Common myeloid progenitor, CD34-positive (primary cell): ENCODE measurements at regions not wholly inside any gene's neighbourhood (a gene's known extent, or its start where the extent isn't known, plus 50 kb on each side); places are given as distances from the start of the nearest gene placed in this dataset.

ENCODE experiments used
- CTCF ChIA-PET: fragments of 350-600 bp; sonication (Branson Sonifier 250); formaldehyde crosslinking; loops from one replicate; lab custom pipeline; 2021; ENCODE audit warnings: antibody characterized with exemption; lab: Charles Lee
- POLR2A ChIA-PET: fragments of 350-600 bp; sonication (Branson Sonifier 250); formaldehyde crosslinking; loops from one replicate; lab custom pipeline; 2021; ENCODE audit warnings: antibody characterized with exemption; lab: Charles Lee
- DNase-seq, 3 donors: peaks; one replicate each; pipeline versions ENCODE4 v3.0.0 to v3.0.0-alpha.2; 2013
- H3K27ac ChIP-seq, 2 experiments: 1 replicate in 1 of 2; 2 replicates in 1 of 2; pipeline ENCODE4 v1.7.0; 2013; ENCODE audit warnings: inconsistent platforms in 2 of 2, low read length in 2 of 2, mild to moderate bottlenecking in 2 of 2, low read depth in 1 of 2, moderate library complexity in 1 of 2; ENCODE audit not compliant: severe bottlenecking in 2 of 2, insufficient read depth in 1 of 2, poor library complexity in 1 of 2
- H3K27me3 ChIP-seq, 5 experiments: replicated peaks in 2 of 5; 1 replicate in 3 of 5; 2 replicates in 2 of 5; pipeline versions ENCODE4 v1.6.1 to v1.7.0; 2013; ENCODE audit warnings: low read length in 4 of 5, mild to moderate bottlenecking in 2 of 5, moderate library complexity in 2 of 5, inconsistent platforms in 1 of 5; ENCODE audit not compliant: insufficient read depth in 5 of 5, control insufficient read depth in 4 of 5
- H3K36me3 ChIP-seq, 4 experiments: 1 replicate in 2 of 4; 2 replicates in 2 of 4; pipeline versions ENCODE4 v1.6.1 to v1.7.0; 2013; ENCODE audit warnings: low read length in 3 of 4, control low read depth in 1 of 4, mild to moderate bottlenecking in 1 of 4; ENCODE audit not compliant: control insufficient read depth in 4 of 4, insufficient read depth in 4 of 4
- H3K4me1 ChIP-seq, 4 experiments: 1 replicate in 3 of 4; 2 replicates in 1 of 4; pipeline versions ENCODE4 v1.6.1 to v1.7.1; 2013; ENCODE audit warnings: low read length in 3 of 4, mild to moderate bottlenecking in 3 of 4, control low read depth in 1 of 4, inconsistent platforms in 1 of 4, moderate library complexity in 1 of 4; ENCODE audit not compliant: control insufficient read depth in 4 of 4, insufficient read depth in 4 of 4; ENCODE audit errors: control extremely low read depth in 1 of 4
- H3K4me3 ChIP-seq, 7 experiments: 1 replicate in 4 of 7; 2 replicates in 3 of 7; pipeline versions ENCODE4 v1.5.1 to v1.7.0; 2013; ENCODE audit warnings: mild to moderate bottlenecking in 7 of 7, low read length in 6 of 7, moderate library complexity in 6 of 7, inconsistent platforms in 2 of 7, low read depth in 2 of 7, control low read depth in 1 of 7; ENCODE audit not compliant: insufficient read depth in 4 of 7, control insufficient read depth in 1 of 7; ENCODE audit errors: extremely low read depth in 1 of 7
- H3K9me3 ChIP-seq, 5 experiments: 1 replicate in 4 of 5; 2 replicates in 1 of 5; pipeline versions ENCODE4 v1.6.1 to v1.7.1; 2013; ENCODE audit warnings: low read length in 4 of 5, mild to moderate bottlenecking in 2 of 5, inconsistent platforms in 1 of 5, low read depth in 1 of 5, moderate library complexity in 1 of 5; ENCODE audit not compliant: control insufficient read depth in 4 of 5, insufficient read depth in 2 of 5; ENCODE audit errors: control extremely low read depth in 1 of 5
- WGBS: methylation state at CpG from one replicate; pipeline ENCODE4 v1.1.5; 2013; ENCODE audit not compliant: insufficient coverage; 5-methylcytosine and 5-hydroxymethylcytosine counted together

GRCh38 chr7:53690411-53690810, 655.0 kb downstream of the POM121L12 start:
- ChIA-PET CTCF (no interaction called here), POLR2A (no interaction called here)
- Histone ChIP-seq H3K4me3 (no peak overlapping the region), H3K9me3 (no peaks in the 10 kb centered on the region), H3K4me1 (no peaks in the 10 kb centered on the region), H3K27ac (no peak overlapping the region), H3K27me3 (no peaks in the 10 kb centered on the region), H3K36me3 (no peaks in the 10 kb centered on the region)
- DNase-seq: no peak
- whole genome bisulfite sequencing: 100% methylated on average over 1 of the region's 2 CpGs

GRCh38 chr7:53697913-53698312, 662.5 kb downstream of the POM121L12 start:
- CTCF ChIA-PET: no interaction called here
- DNase-seq: no peak
- 80% methylated on average over 1 of the region's 1 CpG for WGBS
- no peak overlapping the region for H3K4me3 ChIP-seq
- H3K9me3 ChIP-seq: no peaks in the 10 kb centered on the region
- no peaks in the 10 kb centered on the region for H3K36me3 ChIP-seq
- POLR2A ChIA-PET: no interaction called here
- H3K27me3 ChIP-seq: no peaks in the 10 kb centered on the region
- H3K27ac ChIP-seq: no peak overlapping the region
- H3K4me1 ChIP-seq: no peaks in the 10 kb centered on the region

GRCh38 chr7:53699215-53699837, 663.9 kb downstream of the POM121L12 start:
- Histone ChIP-seq H3K27ac (no peak overlapping the region), H3K4me3 (no peak overlapping the region), H3K36me3 (no peaks in the 10 kb centered on the region), H3K4me1 (no peaks in the 10 kb centered on the region), H3K9me3 (no peaks in the 10 kb centered on the region), H3K27me3 (no peaks in the 10 kb centered on the region)
- ChIA-PET CTCF (no interaction called here), POLR2A (no interaction called here)
- DNase-seq: no peak
- WGBS: 100% methylated on average over 1 of the region's 5 CpGs

GRCh38 chr7:53719122-53719521, 683.7 kb downstream of the POM121L12 start:
- DNase-seq: no peak
- peaks cover 0 to 1% (median 0%) of the 10 kb centered on the region in 5 experiments for H3K9me3 ChIP-seq
- H3K27me3 ChIP-seq: no peaks in the 10 kb centered on the region
- POLR2A ChIA-PET: no interaction called here
- no peaks in the 10 kb centered on the region for H3K4me1 ChIP-seq
- CTCF ChIA-PET: no interaction called here
- no peak overlapping the region for H3K27ac ChIP-seq
- H3K36me3 ChIP-seq: no peaks in the 10 kb centered on the region
- no CpG with 5 or more reads among the region's 3 CpGs for WGBS
- no peak overlapping the region for H3K4me3 ChIP-seq

- POLR2A ChIA-PET: no interaction called here
- Histone ChIP-seq H3K36me3 (no peaks in the 10 kb centered on the region), H3K4me1 (no peaks in the 10 kb centered on the region), H3K27me3 (no peaks in the 10 kb centered on the region), H3K9me3 (no peaks in the 10 kb centered on the region), H3K4me3 (no peak overlapping the region), H3K27ac (no peak overlapping the region)
- CTCF ChIA-PET: no interaction called here
- DNase-seq: no peak
- WGBS: 88% methylated on average over 3 of the region's 6 CpGs
Observed at GRCh38 chr7:53740971-53741370, 705.5 kb downstream of the POM121L12 start.

- WGBS: 72% methylated on average over 4 of the region's 8 CpGs
- POLR2A ChIA-PET: no interaction called here
Observed at GRCh38 chr7:53743697-53744402, 708.4 kb downstream of the POM121L12 start.

GRCh38 chr7:53744403-53744760, 708.9 kb downstream of the POM121L12 start:
- no peaks in the 10 kb centered on the region for H3K36me3 ChIP-seq
- no peaks in the 10 kb centered on the region for H3K9me3 ChIP-seq
- no peak overlapping the region for H3K4me3 ChIP-seq
- no peak for DNase-seq
- H3K4me1 ChIP-seq: no peaks in the 10 kb centered on the region
- H3K27ac ChIP-seq: no peak overlapping the region
- ChIA-PET POLR2A (no interaction called here), CTCF (no interaction called here)
- 100% methylated on average over 1 of the region's 4 CpGs for WGBS
- no peaks in the 10 kb centered on the region for H3K27me3 ChIP-seq

More at GRCh38 chr7:53743697-53744402, 708.4 kb downstream of the POM121L12 start:
- DNase-seq: no peak
- Histone ChIP-seq H3K27ac (no peak overlapping the region), H3K36me3 (no peaks in the 10 kb centered on the region), H3K4me3 (no peak overlapping the region), H3K4me1 (no peaks in the 10 kb centered on the region), H3K27me3 (no peaks in the 10 kb centered on the region), H3K9me3 (no peaks in the 10 kb centered on the region)
- CTCF ChIA-PET: no interaction called here
